Kidney capillary endothelial cell (primary cell): ENCODE measurements at regions not wholly inside any gene's neighbourhood (a gene's known extent, or its start where the extent isn't known, plus 50 kb on each side); places are given as distances from the start of the nearest gene placed in this dataset.

Source experiments
- DNase-seq: peaks from one replicate; pipeline ENCODE4 v3.0.0-alpha.2; 2018; ENCODE audit warnings: low spot score

- no peak for DNase-seq
These were observed 51.3 kb upstream of the CAV2 start for GRCh38 chr7:116447966-116448839.

- DNase-seq = no peak
These were observed 50.1 kb upstream of the CAV2 start for GRCh38 chr7:116449441-116449840.
